HG03457 (cell line): ENCODE measurements at regions not wholly inside any gene's neighbourhood (a gene's known extent, or its start where the extent isn't known, plus 50 kb on each side); places are given as distances from the start of the nearest gene placed in this dataset.

Source experiments
- ATAC-seq: cut with Tn5 transposase; IDR thresholded peaks from one replicate; pipeline ENCODE4 v1.9.1; 2021; ENCODE audit warnings: moderate number of reproducible peaks; ENCODE audit not compliant: unreplicated experiment

- no peak for ATAC-seq
These were observed 1042.6 kb downstream of the PLA2G4A start for GRCh38 chr1:187871177-187871845.

DNA sequence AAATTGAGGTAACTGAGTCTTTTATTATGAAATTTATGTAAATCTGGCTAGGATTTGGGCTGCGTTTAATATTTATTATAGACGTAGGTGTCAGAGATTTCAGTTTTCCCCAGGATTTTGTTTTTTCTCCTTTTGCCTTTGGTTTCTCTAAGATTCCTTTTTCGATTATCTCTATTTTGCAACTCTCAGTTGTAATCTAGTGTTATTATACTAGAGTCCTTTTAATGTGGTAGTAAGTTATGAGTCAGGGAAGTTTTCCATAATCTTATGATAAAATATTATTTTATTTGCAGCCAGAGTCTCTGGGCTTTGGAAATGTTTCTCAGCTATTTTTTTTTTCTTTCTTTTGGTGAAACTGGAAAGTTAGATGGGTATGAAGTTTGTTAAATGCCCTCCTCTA lies 1043.8 kb downstream of the PLA2G4A start:
- no peak for ATAC-seq

DNA sequence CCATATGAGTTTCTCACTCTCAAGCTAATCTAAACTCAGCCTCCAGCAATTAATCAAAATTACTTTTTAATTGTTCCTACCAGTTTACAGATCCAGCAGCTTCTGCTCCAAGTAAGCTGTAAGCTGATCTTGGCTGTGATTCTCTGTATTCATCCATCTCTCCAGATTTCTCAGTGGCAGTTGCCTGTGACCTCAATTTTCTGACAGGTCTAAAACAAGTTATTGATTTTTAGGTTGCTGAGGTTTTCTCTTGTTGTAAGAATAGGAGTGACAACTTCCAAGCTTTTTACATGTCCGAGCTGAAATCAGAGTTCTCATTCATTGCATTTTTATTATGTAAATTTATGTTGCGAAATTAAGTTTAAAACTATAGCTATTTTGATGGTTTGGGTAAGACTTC lies 1044.4 kb downstream of the PLA2G4A start:
- ATAC-seq = no peak

DNA sequence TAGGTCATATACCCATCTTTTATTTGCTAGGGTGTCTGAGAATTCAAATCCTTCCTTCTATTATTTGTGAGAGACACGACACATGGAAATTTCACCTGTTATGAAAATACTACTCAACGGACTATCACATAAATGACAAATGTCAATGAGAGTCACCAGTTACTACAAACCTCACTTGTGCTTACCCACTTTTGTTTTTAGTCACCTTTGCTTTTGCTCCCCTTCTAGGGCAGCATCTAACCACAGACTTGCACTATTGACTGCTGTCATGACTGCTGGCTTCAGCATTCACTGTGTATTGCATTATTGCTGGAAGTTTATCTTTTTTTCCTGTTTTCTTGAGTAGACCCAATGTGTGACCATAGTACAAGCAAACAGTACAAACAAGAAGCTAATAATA lies 1048.0 kb downstream of the PLA2G4A start:
- no peak for ATAC-seq

- no peak for ATAC-seq
These were observed 1048.5 kb downstream of the PLA2G4A start for GRCh38 chr1:187877220-187877619.

- ATAC-seq = no peak
These were observed 1050.1 kb downstream of the PLA2G4A start for GRCh38 chr1:187878883-187879282.

GRCh38 chr1:187883356-187883755 lies 1054.6 kb downstream of the PLA2G4A start:
- ATAC-seq = no peak

DNA sequence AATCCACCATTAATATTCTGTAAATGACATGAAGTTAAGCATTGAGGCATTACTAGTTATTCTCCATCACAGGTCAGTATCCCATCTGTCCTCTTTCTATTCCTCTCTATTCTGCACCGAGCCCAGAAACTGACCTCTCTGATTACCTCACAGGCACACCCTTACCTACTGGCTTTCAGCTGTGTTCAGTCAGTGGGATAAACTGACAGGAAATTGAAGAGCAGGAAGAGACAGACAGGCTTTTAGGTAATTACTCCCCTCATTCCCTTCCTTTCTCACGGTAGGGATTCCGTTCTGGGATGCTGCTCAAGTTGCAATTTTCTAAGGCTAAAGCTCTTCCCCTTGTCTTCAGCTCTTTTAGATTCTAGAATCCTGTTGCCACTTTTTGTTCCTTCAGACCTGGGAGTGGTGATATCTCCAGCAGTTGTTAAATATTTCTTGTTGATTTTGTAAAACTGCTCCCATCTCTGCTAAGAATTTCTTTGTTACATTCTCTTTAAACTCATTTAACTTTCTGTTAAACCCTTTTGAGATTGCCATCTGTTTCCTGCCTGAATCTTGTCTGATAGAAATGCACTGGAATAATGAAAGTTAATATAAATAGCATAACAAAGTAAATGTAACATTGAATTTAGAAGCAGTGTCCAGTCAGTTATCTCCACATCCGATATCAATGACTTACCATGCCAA lies 1063.4 kb downstream of the PLA2G4A start:
- ATAC-seq = no peak

- ATAC-seq = no peak
These were observed 1063.9 kb downstream of the PLA2G4A start for GRCh38 chr1:187892683-187893039.

DNA sequence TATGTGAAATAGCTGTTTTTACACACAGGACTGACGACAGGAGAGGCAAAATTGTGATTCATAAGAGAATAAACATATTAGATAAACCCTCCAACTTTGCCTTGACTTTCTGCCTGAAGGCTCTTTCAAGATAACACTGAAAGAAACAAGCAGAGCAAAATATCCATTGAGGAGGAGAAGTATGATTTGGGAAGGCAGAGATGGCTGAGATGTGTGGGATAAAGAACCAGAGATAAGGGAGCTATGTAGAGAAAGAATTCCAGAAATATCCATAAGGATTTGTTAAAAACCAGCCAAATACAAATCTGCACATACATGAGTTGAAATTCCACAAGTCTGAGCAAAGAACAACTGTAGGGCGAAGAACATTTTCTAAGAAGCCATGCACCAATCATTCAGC lies 1064.7 kb downstream of the PLA2G4A start:
- ATAC-seq = no peak

DNA sequence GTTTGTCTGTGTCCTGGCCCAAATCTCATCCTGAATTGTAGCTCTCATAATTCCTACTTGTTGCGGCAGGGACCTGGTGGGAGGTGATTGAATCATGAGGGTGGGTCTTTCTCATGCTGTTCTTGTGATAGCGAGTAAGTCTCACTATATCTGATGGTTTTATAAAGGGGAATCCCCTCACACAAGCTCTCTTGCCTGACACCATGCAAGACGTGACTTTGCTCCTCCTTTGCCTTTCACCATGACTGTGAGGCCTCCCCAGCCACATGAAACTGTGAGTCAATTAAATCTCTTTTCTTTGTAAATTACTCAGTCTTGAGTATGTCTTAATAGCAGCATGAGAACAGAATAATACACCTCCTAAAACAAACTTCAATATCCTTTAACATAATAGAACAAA lies 1065.6 kb downstream of the PLA2G4A start:
- ATAC-seq = no peak

DNA sequence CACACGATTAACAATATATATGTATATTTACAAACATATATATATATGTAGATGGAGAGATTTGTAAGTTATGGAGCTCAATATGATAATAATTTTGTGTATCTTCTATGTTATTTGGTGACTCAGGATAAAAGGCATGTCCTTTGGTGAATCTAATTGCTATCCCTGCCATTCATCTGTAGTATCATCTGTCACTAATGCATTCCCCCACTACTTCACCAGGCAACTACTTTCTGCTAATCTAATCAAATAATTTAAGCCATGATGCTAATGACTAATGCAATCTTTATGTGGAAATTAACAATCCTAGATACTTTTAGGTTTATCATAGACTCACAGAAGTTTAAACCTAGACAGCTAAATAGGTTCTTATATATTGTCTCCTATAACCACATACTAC lies 1074.5 kb downstream of the PLA2G4A start:
- ATAC-seq = no peak

GRCh38 chr1:187909382-187909781 lies 1080.6 kb downstream of the PLA2G4A start:
- no peak for ATAC-seq

DNA sequence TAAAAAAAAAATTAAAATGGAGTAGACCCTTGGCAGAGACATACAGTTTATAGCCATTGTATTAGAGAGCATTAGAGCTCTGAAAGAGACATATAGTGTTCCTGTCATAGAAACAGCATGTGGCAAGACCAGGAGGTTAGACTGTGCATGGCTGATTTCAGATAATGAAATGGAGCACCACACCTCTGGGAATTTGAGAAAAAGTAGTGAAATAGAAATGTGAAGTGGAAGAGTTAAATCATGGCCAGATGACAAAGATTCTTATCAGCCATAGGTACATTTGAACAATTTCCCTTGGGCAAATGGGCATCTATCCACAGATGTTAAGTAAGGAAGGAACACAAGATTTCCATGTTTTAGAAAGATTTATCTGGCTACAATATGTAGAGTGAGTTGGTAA lies 1083.1 kb downstream of the PLA2G4A start:
- no peak for ATAC-seq

- no peak for ATAC-seq
These were observed 1092.2 kb downstream of the PLA2G4A start for GRCh38 chr1:187920976-187921375.

- ATAC-seq = no peak
These were observed 1092.7 kb downstream of the PLA2G4A start for GRCh38 chr1:187921426-187921825.

- ATAC-seq = no peak
These were observed 1093.5 kb downstream of the PLA2G4A start for GRCh38 chr1:187922255-187922654.

DNA sequence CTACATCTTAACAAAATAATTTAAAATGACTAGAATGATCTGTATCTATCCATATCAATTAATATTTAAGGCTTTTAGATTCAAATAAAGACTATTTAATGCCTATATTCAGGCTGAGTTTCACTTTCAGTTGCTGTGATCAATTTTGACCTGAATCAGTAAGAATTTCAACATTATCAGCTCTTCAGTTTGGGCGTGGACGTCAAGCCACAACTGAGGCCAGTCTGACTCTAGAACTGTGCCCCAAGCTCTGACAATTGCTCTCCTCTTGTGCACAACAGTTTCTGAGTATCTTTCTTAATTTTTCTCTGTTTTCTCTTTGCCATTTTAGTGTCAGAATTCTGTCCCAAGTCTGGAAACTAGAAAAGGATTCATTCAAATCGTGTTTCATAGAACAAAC lies 1095.5 kb downstream of the PLA2G4A start:
- ATAC-seq = no peak

DNA sequence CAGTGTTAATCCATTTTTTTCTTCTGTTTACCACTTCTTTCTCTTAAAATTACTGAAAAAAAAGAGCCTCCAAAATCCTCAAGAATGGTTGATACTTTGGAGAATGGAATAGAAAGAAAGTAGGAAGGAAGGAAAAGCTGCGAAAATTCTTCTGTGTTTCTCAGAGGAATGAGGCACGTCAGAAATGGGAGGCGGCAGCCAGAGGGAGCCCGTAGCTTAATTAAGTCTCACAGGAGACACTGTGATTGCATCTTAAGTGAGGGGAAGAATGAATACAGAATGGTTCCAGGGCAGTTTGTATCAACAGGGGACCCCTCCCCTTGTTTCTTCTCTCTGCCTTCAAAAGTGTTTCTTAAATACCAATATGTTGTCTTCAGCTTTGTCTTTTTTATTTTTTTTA lies 1099.5 kb downstream of the PLA2G4A start:
- ATAC-seq = no peak

- no peak for ATAC-seq
These were observed 1099.9 kb downstream of the PLA2G4A start for GRCh38 chr1:187928696-187929095.

DNA sequence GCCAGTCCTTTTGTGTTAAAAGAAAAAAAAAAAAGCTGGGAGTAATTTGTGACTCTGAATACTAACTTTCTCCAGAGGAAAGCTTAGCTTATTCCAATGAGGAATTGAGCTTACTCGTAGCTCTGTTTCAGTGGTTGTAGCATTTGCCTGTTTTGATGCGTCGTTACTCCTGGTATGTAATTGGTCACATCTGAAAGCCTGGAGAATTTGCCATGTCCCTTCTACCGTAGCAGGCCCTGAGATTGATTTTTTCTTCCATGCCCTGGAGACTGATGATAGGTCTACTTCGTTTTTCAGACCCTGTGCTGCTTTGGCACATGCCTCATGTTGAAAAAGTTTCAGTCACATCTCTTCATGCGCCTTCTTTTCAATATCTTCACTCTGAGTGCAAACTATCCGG lies 1103.0 kb downstream of the PLA2G4A start:
- no peak for ATAC-seq

DNA sequence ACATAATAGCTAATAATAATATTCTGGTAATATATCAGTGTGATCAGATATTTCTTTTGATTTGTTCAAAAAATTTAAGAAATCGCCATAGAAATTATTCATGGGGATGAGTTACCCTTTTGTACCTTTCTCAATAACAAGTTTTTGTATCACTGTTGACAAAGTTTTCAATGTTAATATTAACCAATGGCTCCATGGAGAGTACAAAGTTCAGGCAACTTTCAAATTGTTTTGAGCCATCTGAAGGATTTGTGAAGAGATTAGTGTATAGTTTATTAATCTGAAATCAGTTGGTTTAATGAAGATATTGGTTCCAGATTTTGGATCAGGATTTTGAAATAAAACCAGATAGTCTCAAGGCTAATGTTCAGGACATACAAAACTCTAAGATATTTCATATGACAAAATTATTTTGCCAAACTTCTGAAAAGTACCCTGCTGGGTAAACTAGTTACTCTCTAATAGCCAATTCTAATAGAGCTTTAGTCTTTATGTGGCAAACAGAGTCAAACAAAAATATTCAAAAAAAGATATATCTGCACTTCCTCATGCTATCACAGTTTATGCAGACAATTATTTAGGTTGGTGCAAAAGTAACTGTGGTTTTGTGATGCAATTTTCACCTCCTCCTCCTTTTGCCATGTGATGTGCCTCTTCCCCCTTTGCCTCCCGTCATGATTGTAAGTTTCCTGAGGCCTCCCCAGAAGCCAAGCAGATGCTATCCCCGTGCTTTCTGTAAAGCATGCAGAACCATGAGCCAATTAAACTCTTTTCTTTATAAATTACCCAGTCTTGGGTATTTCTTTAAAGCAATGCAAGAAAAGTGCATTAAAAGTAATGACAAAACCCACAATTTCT lies 1105.0 kb downstream of the PLA2G4A start:
- ATAC-seq = no peak
